IMR-90 (cell line): ENCODE measurements at regions not wholly inside any gene's neighbourhood (a gene's known extent, or its start where the extent isn't known, plus 50 kb on each side); places are given as distances from the start of the nearest gene placed in this dataset.

Experiments
- ATAC-seq: fragments of 200-7000 bp; cut with Tn5 transposase; 2 replicates; pipeline ENCODE4 v1.9.1; 2020; ENCODE audit warnings: low read depth, mild to moderate bottlenecking, moderate library complexity
- BruUV-seq: library from RNA; stranded (reverse); fragments of 400-500 nt; replicated peaks from 2 replicates; lab custom pipeline; 2021; lab: Mats Ljungman, UMichigan
- CTCF ChIA-PET: fragments of 300-600 bp; formaldehyde crosslinking; extraction: SDS; loops from one replicate; lab custom pipeline; 2021; ENCODE audit warnings: antibody characterized with exemption; lab: Yijun Ruan, JAX
- POLR2A ChIA-PET: fragments of 300-600 bp; sonication (Branson Sonifier 250); formaldehyde crosslinking; loops from one replicate; lab custom pipeline; 2022; ENCODE audit warnings: antibody characterized with exemption; ENCODE audit not compliant: unreplicated experiment; lab: Charles Lee
- DNase-seq: peaks from one replicate; pipeline ENCODE4 v3.0.0; 2013
- H2AFZ ChIP-seq: replicated peaks from 2 replicates; pipeline ENCODE3; 2013; ENCODE audit warnings: low read length, mild to moderate bottlenecking; ENCODE audit not compliant: poor library complexity
- H2AK5ac ChIP-seq: 2 replicates; pipeline ENCODE4 v1.6.1; 2013; ENCODE audit warnings: low read depth, low read length, inconsistent platforms
- H2AK9ac ChIP-seq: replicated peaks from 2 replicates; pipeline ENCODE3; 2013; ENCODE audit warnings: mild to moderate bottlenecking, low read depth, low read length, moderate library complexity; ENCODE audit not compliant: poor library complexity
- H2BK120ac ChIP-seq: 2 replicates; pipeline ENCODE4 v1.6.1; 2013; ENCODE audit warnings: low read depth, low read length, inconsistent platforms
- H2BK15ac ChIP-seq: 3 replicates; pipeline ENCODE4 v1.6.1; 2013; ENCODE audit warnings: low read depth, low read length, inconsistent platforms
- H2BK20ac ChIP-seq: 2 replicates; pipeline ENCODE4 v1.6.1; 2013; ENCODE audit warnings: low read depth, mild to moderate bottlenecking, inconsistent platforms, low read length, moderate library complexity
- H2BK5ac ChIP-seq: 2 replicates; pipeline ENCODE4 v1.6.1; 2013; ENCODE audit warnings: mild to moderate bottlenecking, low read depth, low read length, inconsistent platforms; ENCODE audit not compliant: poor library complexity, severe bottlenecking
- H3K14ac ChIP-seq: replicated peaks from 2 replicates; pipeline ENCODE4 v1.6.1; 2013; ENCODE audit warnings: low read depth, low read length, inconsistent platforms
- H3K18ac ChIP-seq: 2 replicates; pipeline ENCODE4 v1.6.1; 2013; ENCODE audit warnings: low read depth, low read length, control low read depth
- H3K23ac ChIP-seq: 2 replicates; pipeline ENCODE4 v1.6.1; 2013; ENCODE audit warnings: low read depth, low read length, inconsistent platforms
- H3K27ac ChIP-seq: 2 replicates; pipeline ENCODE4 v1.5.1; 2013; ENCODE audit warnings: mild to moderate bottlenecking, control low read depth, low read length; ENCODE audit not compliant: insufficient read depth
- H3K27me3 ChIP-seq: 2 replicates; pipeline ENCODE4 v1.6.1; 2013; ENCODE audit warnings: low read length; ENCODE audit not compliant: control insufficient read depth, insufficient read depth
- H3K36me3 ChIP-seq: 2 replicates; pipeline ENCODE4 v1.6.1; 2013; ENCODE audit warnings: low read length, mixed read lengths; ENCODE audit not compliant: control insufficient read depth, insufficient read depth
- H3K4ac ChIP-seq: 2 replicates; pipeline ENCODE4 v1.6.1; 2013; ENCODE audit warnings: low read depth, low read length, inconsistent platforms
- H3K4me1 ChIP-seq: 2 replicates; pipeline ENCODE4 v1.6.1; 2013; ENCODE audit warnings: low read length, mixed read lengths; ENCODE audit not compliant: control insufficient read depth, insufficient read depth
- H3K4me2 ChIP-seq: 2 replicates; pipeline ENCODE4 v1.6.1; 2013; ENCODE audit warnings: low read depth, mild to moderate bottlenecking, control low read depth, low read length, moderate library complexity
- H3K4me3 ChIP-seq: 2 replicates; pipeline ENCODE4 v1.5.1; 2013; ENCODE audit warnings: low read depth, mild to moderate bottlenecking, control low read depth, low read length, moderate library complexity; ENCODE audit not compliant: insufficient read depth
- H3K56ac ChIP-seq: 2 replicates; pipeline ENCODE4 v1.6.1; 2013; ENCODE audit warnings: low read length, inconsistent platforms; ENCODE audit not compliant: insufficient read depth; ENCODE audit errors: extremely low read depth
- H3K79me1 ChIP-seq, 2 experiments: 2 replicates each; pipeline ENCODE4 v1.6.1; 2013; ENCODE audit warnings: low read length in 2 of 2, inconsistent platforms in 1 of 2, low read depth in 1 of 2
- H3K9ac ChIP-seq: 2 replicates; pipeline ENCODE4 v1.6.1; 2013; ENCODE audit warnings: low read depth, low read length, control low read depth
- H3K9me1 ChIP-seq: 2 replicates; pipeline ENCODE4 v1.6.1; 2013; ENCODE audit warnings: low read length, inconsistent platforms; ENCODE audit not compliant: insufficient read depth
- H3K9me3 ChIP-seq: 2 replicates; pipeline ENCODE4 v1.6.1; 2013; ENCODE audit warnings: low read length; ENCODE audit not compliant: control insufficient read depth, insufficient read depth
- H4K20me1 ChIP-seq: 2 replicates; pipeline ENCODE4 v1.6.1; 2013; ENCODE audit warnings: low read length, inconsistent platforms; ENCODE audit not compliant: insufficient read depth
- H4K5ac ChIP-seq: 2 replicates; pipeline ENCODE4 v1.6.1; 2013; ENCODE audit warnings: mild to moderate bottlenecking, low read depth, low read length, control low read depth
- H4K8ac ChIP-seq, 2 experiments: 2 replicates each; pipeline ENCODE4 v1.6.1; 2013; ENCODE audit warnings: low read depth in 2 of 2, low read length in 2 of 2, control low read depth in 1 of 2, inconsistent platforms in 1 of 2
- H4K91ac ChIP-seq: 2 replicates; pipeline ENCODE4 v1.6.1; 2013; ENCODE audit warnings: low read depth, low read length, inconsistent platforms; ENCODE audit not compliant: insufficient read depth
- ELK1 ChIP-seq: fragments of 150-350 bp; IDR thresholded peaks from 2 replicates; pipeline ENCODE4 v1.6.1; 2016; ENCODE audit warnings: low read depth, mild to moderate bottlenecking, low read length, moderate library complexity, borderline replicate concordance
- FOS ChIP-seq: fragments of 150-350 bp; IDR thresholded peaks from 2 replicates; pipeline ENCODE4 v1.6.1; 2016; ENCODE audit warnings: low read depth, low read length
- MAFK ChIP-seq: IDR thresholded peaks from 2 replicates; pipeline ENCODE4 v1.6.1; 2012; ENCODE audit warnings: low read depth, low read length, improper control_type of control experiment
- RCOR1 ChIP-seq: IDR thresholded peaks from 2 replicates; pipeline ENCODE4 v1.6.1; 2012; ENCODE audit warnings: mild to moderate bottlenecking, low read length, improper control_type of control experiment; ENCODE audit not compliant: insufficient replicate concordance
- RFX5 ChIP-seq: IDR thresholded peaks from 2 replicates; pipeline ENCODE4 v1.8.0; 2012; ENCODE audit warnings: low read depth, mild to moderate bottlenecking, low read length, moderate library complexity
- WGBS, 2 experiments: methylation state at CpG; one replicate each; pipeline versions ENCODE4 v1.1.5 to v1.1.7; 2013; ENCODE audit warnings: missing lambda C conversion rate in 2 of 2; ENCODE audit not compliant: insufficient read length in 1 of 2; ENCODE audit errors: extremely low coverage in 2 of 2; 5-methylcytosine and 5-hydroxymethylcytosine counted together
- dilution Hi-C: fragments of 300-500 bp; cut with HindIII; formaldehyde crosslinking; loops from one replicate; pipeline ENCODE4 v1.14.3; 2018; ENCODE audit warnings: low sequenced_read_pairs; ENCODE audit not compliant: unreplicated experiment
- in situ Hi-C: fragments of 300-500 bp; cut with MboI; formaldehyde crosslinking; loops from 3 replicates; pipeline ENCODE4 v1.14.3; 2019; ENCODE audit warnings: low sequenced_read_pairs, inconsistent platforms, mixed read lengths
- intact Hi-C: fragments of 100-400 bp; cut with micrococcal nuclease; formaldehyde crosslinking; loops from 2 replicates; pipeline ENCODE4 v1.10.0; 2022

GRCh38 chr1:14371771-14372497 lies 226.6 kb upstream of the KAZN start:
- BruUV-seq, result no TSS peak
- Histone ChIP-seq H3K56ac (no peak overlapping the region), H3K23ac (no peak overlapping the region), H2BK5ac (no peak overlapping the region), H3K27ac (no peak overlapping the region), H3K9me1 (no peaks in the 10 kb centered on the region), H3K4me1 (peaks cover 2% of the 10 kb centered on the region; the same call in 1 of the 2 replicates), H2AK5ac (no peak overlapping the region), H4K5ac (no peak overlapping the region), H3K9ac (no peak overlapping the region), H3K4me2 (no peak overlapping the region), H2AK9ac (no peak overlapping the region), H2BK15ac (no peak overlapping the region), H3K14ac (no peak overlapping the region), H4K91ac (no peak overlapping the region), H3K79me1 (no peaks in the 10 kb centered on the region), H3K4me3 (no peak overlapping the region), H2BK20ac (no peak overlapping the region), H4K20me1 (no peaks in the 10 kb centered on the region), H3K9me3 (no peaks in the 10 kb centered on the region), H3K36me3 (no peaks in the 10 kb centered on the region), H4K8ac (no peak overlapping the region), H3K4ac (no peak overlapping the region), H3K18ac (no peak overlapping the region), H2AFZ (no peak overlapping the region), H3K27me3 (no peaks in the 10 kb centered on the region; the same call in 1 of the 2 replicates), H2BK120ac (no peak overlapping the region)
- DNase-seq (no peak), ATAC-seq (peak; percentile 35)
- intact Hi-C loops (no loop called here), dilution Hi-C loops (no loop called here), in situ Hi-C loops (no loop called here)
- ChIA-PET POLR2A (no interaction called here), CTCF (no interaction called here)
- no CpG with 5 or more reads among the region's 6 CpGs for WGBS, 2 experiments
- no peak for TF ChIP-seq RCOR1
- TF ChIP-seq MAFK, result no peak
- TF ChIP-seq ELK1, result no peak
- no peak for TF ChIP-seq RFX5
- no peak for TF ChIP-seq FOS
